Suppressor macrophage treated with lipopolysaccharide for 1 hour (primary cell): ENCODE measurements at regions not wholly inside any gene's neighbourhood (a gene's known extent, or its start where the extent isn't known, plus 50 kb on each side); places are given as distances from the start of the nearest gene placed in this dataset.
A peak's percentile ranks its signal among the peaks of the same experiment; 100 is the strongest.

Experiments used
- DNase-seq, 3 donors: peaks; one replicate each; pipeline ENCODE4 v3.0.0-alpha.2; 2020 to 2022

GRCh38 chr22:49373289-49373666 lies 454.4 kb downstream of the BRD1 start:
- DNase-seq, result no peak

GRCh38 chr22:49372530-49373288 lies 455.0 kb downstream of the BRD1 start:
- peak; percentile 42 to 72 (median 63) for DNase-seq

- DNase-seq, result no peak
These were observed 455.6 kb downstream of the BRD1 start for GRCh38 chr22:49372111-49372529.

GRCh38 chr22:49371325-49372110 lies 456.2 kb downstream of the BRD1 start:
- no peak for DNase-seq

- DNase-seq, result no peak
These were observed 456.9 kb downstream of the BRD1 start for GRCh38 chr22:49370627-49371301.

GRCh38 chr22:49369726-49370626 lies 457.7 kb downstream of the BRD1 start:
- DNase-seq, result no peak

- DNase-seq, result peak; percentile 12 to 62 (median 23)
These were observed 458.5 kb downstream of the BRD1 start for GRCh38 chr22:49368976-49369725.

GRCh38 chr22:49368221-49368975 lies 459.3 kb downstream of the BRD1 start:
- DNase-seq, result no peak

- no peak for DNase-seq
These were observed 460.5 kb downstream of the BRD1 start for GRCh38 chr22:49367041-49367697.

GRCh38 chr22:49366437-49366836 lies 461.2 kb downstream of the BRD1 start:
- no peak for DNase-seq

- no peak for DNase-seq
These were observed 461.8 kb downstream of the BRD1 start for GRCh38 chr22:49365910-49366309.

GRCh38 chr22:49365191-49365837 lies 462.4 kb downstream of the BRD1 start:
- DNase-seq, result no peak

- no peak for DNase-seq
These were observed 463.3 kb downstream of the BRD1 start for GRCh38 chr22:49364398-49364797.

GRCh38 chr22:49363526-49364230 lies 464.0 kb downstream of the BRD1 start:
- no peak for DNase-seq

- no peak for DNase-seq
These were observed 465.3 kb downstream of the BRD1 start for GRCh38 chr22:49362211-49362839.

GRCh38 chr22:49361164-49361563 lies 466.5 kb downstream of the BRD1 start:
- DNase-seq, result no peak

- no peak for DNase-seq
These were observed 466.9 kb downstream of the BRD1 start for GRCh38 chr22:49360746-49361145.

- no peak for DNase-seq
These were observed 468.6 kb downstream of the BRD1 start for GRCh38 chr22:49359076-49359475.
